Right lobe of liver (tissue), 6 donors: ENCODE measurements at regions not wholly inside any gene's neighbourhood (a gene's known extent, or its start where the extent isn't known, plus 50 kb on each side); places are given as distances from the start of the nearest gene placed in this dataset.

Experiments
- ATAC-seq, 4 donors: fragments of 200-7000 bp; cut with Tn5 transposase; one replicate each; pipeline ENCODE4 v1.9.1; 2020; ENCODE audit warnings: mild to moderate bottlenecking in 4 of 4, moderate library complexity in 4 of 4
- DNase-seq, 3 donors: peaks; one replicate each; pipeline ENCODE4 v3.0.0-alpha.2; 2020
- H3K27ac ChIP-seq, 3 donors: fragments of 200-600 bp; one replicate each; pipeline ENCODE4 v1.8.0; 2022
- H3K27me3 ChIP-seq, 2 donors: fragments of 200-600 bp; one replicate each; pipeline ENCODE4 v1.8.0; 2022
- H3K36me3 ChIP-seq, 4 donors: fragments of 200-600 bp; sonication (generic) in 1 of 4; one replicate each; pipeline versions ENCODE4 v1.5.1 to v1.8.0; 2017 to 2022; ENCODE audit warnings: control low read depth in 1 of 4
- H3K4me1 ChIP-seq, 4 donors: fragments of 200-600 bp; sonication (generic) in 1 of 4; one replicate each; pipeline versions ENCODE4 v1.5.1 to v1.8.0; 2017 to 2022; ENCODE audit warnings: control low read depth in 1 of 4
- H3K4me3 ChIP-seq, 3 donors: fragments of 200-600 bp; one replicate each; pipeline ENCODE4 v1.8.0; 2022
- H3K9me3 ChIP-seq, 4 donors: fragments of 200-600 bp; sonication (generic) in 1 of 4; one replicate each; pipeline versions ENCODE4 v1.5.1 to v1.8.0; 2017 to 2022; ENCODE audit warnings: control low read depth in 1 of 4
- POLR2A ChIP-seq: fragments of 450-650 bp; IDR thresholded peaks from one replicate; pipeline ENCODE4 v1.6.1; 2017; ENCODE audit warnings: antibody characterized with exemption, mild to moderate bottlenecking
- WGBS: methylation state at CpG from one replicate; pipeline ENCODE4 v1.1.6; 2018; ENCODE audit warnings: low coverage, low lambda C conversion rate; ENCODE audit not compliant: insufficient coverage; ENCODE audit errors: missing lambda C conversion rate; 5-methylcytosine and 5-hydroxymethylcytosine counted together
- intact Hi-C, 2 donors: fragments of 100-400 bp; cut with DNase I; formaldehyde crosslinking; loops; one replicate each; pipeline versions ENCODE4 v1.11.2 to v1.14.1; 2022
- TF ChIP-seq, protein P1 (sequence below), 4 donors: fragments of 200-600 bp in 3 of 4; fragments of 450-650 bp in 1 of 4; IDR thresholded peaks; one replicate each; pipeline versions ENCODE4 v1.5.1 to v1.8.0; 2016 to 2022; ENCODE audit warnings: antibody characterized with exemption in 4 of 4, mild to moderate bottlenecking in 2 of 4
- donor health status: DM: no; HTN: yes; CAD: no.
- donor health status: DM: no; HTN: no; CAD: no.
- donor health status: DM: no; HTN: no; CAD: no.
- donor health status: DM: no; HTN: yes; CAD: no.
- donor health status: DM: no; HTN: yes; CAD: no.

DNA sequence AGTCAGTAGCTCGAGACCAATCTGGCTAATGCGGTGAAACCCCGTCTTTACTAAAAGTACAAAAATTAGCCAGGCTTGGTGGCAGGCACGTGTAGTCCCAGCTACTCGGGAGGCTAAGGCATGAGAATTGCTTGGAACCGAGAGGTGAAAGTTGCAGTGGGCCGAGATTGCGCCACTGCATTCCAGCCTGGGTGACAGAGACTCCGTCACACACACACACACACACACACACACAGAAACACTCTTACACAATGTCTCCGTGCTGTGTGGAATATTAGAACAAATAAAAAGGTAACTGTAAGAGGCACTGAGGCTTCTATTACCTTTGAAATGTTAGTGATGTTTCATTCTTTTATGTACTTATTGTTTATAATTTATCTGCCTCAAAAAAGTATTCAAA, 326.6 kb downstream of the GPAT3 start:
- peak in 1 of 3 donors; percentile 53 for DNase-seq
- Histone ChIP-seq H3K9me3 (no peaks in the 10 kb centered on the region), H3K27ac (no peak overlapping the region), H3K4me3 (no peak overlapping the region), H3K4me1 (no peaks in the 10 kb centered on the region), H3K36me3 (no peaks in the 10 kb centered on the region), H3K27me3 (no peaks in the 10 kb centered on the region)
- intact Hi-C loops, result no loop called here
- 37% methylated on average over 6 of the region's 10 CpGs for WGBS
- ATAC-seq, result peak in 1 of 4 donors; percentile 56
- TF ChIP-seq POLR2A, result no peak
- TF ChIP-seq, protein P1, sequence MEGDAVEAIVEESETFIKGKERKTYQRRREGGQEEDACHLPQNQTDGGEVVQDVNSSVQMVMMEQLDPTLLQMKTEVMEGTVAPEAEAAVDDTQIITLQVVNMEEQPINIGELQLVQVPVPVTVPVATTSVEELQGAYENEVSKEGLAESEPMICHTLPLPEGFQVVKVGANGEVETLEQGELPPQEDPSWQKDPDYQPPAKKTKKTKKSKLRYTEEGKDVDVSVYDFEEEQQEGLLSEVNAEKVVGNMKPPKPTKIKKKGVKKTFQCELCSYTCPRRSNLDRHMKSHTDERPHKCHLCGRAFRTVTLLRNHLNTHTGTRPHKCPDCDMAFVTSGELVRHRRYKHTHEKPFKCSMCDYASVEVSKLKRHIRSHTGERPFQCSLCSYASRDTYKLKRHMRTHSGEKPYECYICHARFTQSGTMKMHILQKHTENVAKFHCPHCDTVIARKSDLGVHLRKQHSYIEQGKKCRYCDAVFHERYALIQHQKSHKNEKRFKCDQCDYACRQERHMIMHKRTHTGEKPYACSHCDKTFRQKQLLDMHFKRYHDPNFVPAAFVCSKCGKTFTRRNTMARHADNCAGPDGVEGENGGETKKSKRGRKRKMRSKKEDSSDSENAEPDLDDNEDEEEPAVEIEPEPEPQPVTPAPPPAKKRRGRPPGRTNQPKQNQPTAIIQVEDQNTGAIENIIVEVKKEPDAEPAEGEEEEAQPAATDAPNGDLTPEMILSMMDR (IDR thresholded peaks at IDR 0.05), result no peak

DNA sequence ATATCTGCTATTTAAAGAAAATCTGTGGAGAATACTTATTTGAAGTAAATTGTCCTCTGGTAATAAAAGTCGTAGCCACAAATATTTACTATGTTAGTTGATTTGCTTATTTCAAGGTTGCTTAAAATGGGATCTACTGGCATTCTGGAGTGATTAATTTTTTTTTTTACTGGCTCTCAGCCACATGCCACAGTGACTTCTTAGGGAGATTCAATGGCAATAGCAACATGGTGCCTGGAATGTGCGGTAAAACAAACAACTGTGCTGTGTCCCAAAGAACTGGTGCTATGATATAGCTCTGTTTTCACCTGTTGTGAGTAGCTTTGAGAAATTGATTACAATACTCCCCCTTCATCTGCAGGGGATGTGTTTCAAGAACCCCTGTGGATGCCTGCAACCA, 324.3 kb downstream of the GPAT3 start:
- ATAC-seq (no peak), DNase-seq (no peak)
- no peak for TF ChIP-seq POLR2A
- TF ChIP-seq, protein P1 (IDR thresholded peaks at IDR 0.05), result no peak
- no peaks in the 10 kb centered on the region for H3K36me3 ChIP-seq
- intact Hi-C loops, result no loop called here
- no peak overlapping the region for H3K4me3 ChIP-seq
- H3K4me1 ChIP-seq, result no peaks in the 10 kb centered on the region
- H3K27ac ChIP-seq, result no peak overlapping the region
- 53% methylated on average over 2 of the region's 2 CpGs for WGBS
- no peaks in the 10 kb centered on the region for H3K9me3 ChIP-seq
- H3K27me3 ChIP-seq, result no peaks in the 10 kb centered on the region

DNA sequence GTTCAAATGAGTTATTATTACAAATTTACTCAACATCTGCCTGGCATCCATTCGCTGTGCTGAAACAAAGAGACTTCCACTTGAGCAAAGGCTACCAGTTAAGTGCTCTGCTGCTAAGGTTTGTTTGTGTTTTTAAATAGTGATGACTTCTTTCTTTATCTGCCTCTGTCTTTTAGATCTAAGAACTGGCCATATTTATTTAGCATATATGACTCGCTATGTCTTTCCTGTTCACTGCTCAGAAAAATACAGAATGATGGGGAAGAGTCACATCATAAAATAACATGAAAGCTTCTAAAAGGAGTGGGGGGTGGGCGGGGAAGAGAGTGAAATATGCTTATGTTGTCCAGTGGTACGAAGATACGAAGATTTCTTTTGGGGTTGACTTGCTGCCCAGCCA, 322.2 kb downstream of the GPAT3 start:
- H3K4me3 ChIP-seq, result no peak overlapping the region
- no peaks in the 10 kb centered on the region for H3K9me3 ChIP-seq
- no peaks in the 10 kb centered on the region for H3K4me1 ChIP-seq
- DNase-seq (no peak), ATAC-seq (no peak)
- 81% methylated on average over 5 of the region's 5 CpGs for WGBS
- intact Hi-C loops, result no loop called here
- TF ChIP-seq POLR2A, result no peak
- TF ChIP-seq, protein P1 (IDR thresholded peaks at IDR 0.05), result no peak
- H3K27me3 ChIP-seq, result no peaks in the 10 kb centered on the region
- no peaks in the 10 kb centered on the region for H3K36me3 ChIP-seq
- no peak overlapping the region for H3K27ac ChIP-seq

DNA sequence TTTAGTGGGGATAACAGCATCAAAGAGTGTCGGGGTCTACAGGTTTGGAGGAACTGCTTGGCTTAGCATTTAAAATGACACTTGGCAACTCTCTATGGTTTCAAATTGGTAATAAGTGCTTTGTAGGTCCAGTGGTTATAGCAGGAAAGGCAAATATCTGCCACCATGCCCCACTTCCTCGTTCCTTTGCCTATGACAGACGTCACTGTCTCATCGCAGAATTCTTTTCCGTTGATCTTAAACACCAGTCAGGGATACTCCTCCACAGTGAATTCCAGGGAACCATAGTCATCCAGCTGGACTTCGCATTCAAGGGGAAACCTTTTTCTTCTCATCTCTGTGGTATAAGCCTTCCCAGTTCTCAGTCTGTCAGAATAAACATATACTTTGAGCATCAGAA, 319.1 kb downstream of the GPAT3 start:
- TF ChIP-seq, protein P1 (IDR thresholded peaks at IDR 0.05), result no peak
- TF ChIP-seq POLR2A, result no peak

DNA sequence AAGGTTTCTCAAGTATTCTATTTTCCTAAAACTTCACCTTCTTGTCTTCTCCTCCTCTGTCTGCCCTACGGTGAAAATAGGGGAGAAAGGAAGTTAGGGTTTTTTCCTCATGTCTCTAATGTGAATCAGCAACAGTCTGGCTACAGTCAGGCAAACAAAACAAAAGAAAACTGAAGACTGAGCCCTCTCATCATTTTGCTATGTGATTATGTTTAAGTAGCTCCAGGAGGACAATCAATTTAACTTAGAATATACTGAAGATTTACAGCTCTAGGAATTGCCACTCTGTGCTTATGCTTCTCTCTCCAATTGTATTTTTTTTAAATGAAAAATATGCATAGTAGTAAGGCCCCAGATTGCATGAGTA, 316.2 kb downstream of the GPAT3 start:
- H3K27me3 ChIP-seq, result no peaks in the 10 kb centered on the region
- no peaks in the 10 kb centered on the region for H3K9me3 ChIP-seq
- DNase-seq, result no peak
- no peaks in the 10 kb centered on the region for H3K36me3 ChIP-seq
- intact Hi-C loops, result no loop called here
- H3K27ac ChIP-seq, result no peak overlapping the region
- H3K4me3 ChIP-seq, result no peak overlapping the region
- no peaks in the 10 kb centered on the region for H3K4me1 ChIP-seq
- ATAC-seq, result no peak
- TF ChIP-seq POLR2A, result no peak
- TF ChIP-seq, protein P1 (IDR thresholded peaks at IDR 0.05), result no peak
- 38% methylated on average over 1 of the region's 1 CpG for WGBS

More for the DNA sequence above, 319.1 kb downstream of the GPAT3 start:
- intact Hi-C loops, result no loop called here
- Histone ChIP-seq H3K27ac (no peak overlapping the region), H3K4me1 (no peaks in the 10 kb centered on the region), H3K9me3 (no peaks in the 10 kb centered on the region), H3K4me3 (no peak overlapping the region), H3K36me3 (no peaks in the 10 kb centered on the region), H3K27me3 (no peaks in the 10 kb centered on the region)
- no peak for ATAC-seq
- no peak for DNase-seq
- WGBS, result 75% methylated on average over 6 of the region's 6 CpGs
